GOT3 (cell line): ENCODE measurements at regions not wholly inside any gene's neighbourhood (a gene's known extent, or its start where the extent isn't known, plus 50 kb on each side); places are given as distances from the start of the nearest gene placed in this dataset.

Experiments used
- DNase-seq: peaks from one replicate; lab custom pipeline; 2025; ENCODE audit warnings: mixed read lengths; lab: John Stamatoyannopoulos, UW

DNA sequence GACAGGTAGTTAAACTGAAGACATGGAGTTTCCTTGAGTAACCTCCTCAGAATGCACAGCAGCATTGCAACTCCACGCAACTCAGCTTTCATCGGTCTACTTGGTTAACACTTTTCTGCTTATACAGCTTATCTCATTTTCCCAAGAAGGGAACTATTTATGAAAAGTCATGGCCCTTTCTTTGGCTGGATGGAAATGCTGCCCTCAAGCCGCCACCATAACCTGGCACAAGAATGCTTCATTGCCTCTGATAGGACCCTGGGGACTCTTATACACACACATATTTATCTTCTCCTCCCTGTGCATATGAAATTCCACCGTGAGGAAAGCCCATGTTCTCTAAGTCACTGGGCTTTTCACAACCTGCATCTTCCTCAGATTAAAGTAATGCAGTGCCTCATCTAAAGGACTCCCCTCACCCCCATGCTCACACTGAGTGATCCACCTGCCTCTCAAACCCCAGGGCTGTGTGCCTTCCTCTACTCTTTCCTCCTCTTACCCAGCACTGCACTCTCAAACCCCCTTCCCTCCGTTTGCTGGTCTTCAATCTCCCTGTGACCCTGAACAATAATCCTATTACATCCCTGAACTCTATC is 192.0 kb upstream of the HNRNPA3 start:
- no peak for DNase-seq

DNA sequence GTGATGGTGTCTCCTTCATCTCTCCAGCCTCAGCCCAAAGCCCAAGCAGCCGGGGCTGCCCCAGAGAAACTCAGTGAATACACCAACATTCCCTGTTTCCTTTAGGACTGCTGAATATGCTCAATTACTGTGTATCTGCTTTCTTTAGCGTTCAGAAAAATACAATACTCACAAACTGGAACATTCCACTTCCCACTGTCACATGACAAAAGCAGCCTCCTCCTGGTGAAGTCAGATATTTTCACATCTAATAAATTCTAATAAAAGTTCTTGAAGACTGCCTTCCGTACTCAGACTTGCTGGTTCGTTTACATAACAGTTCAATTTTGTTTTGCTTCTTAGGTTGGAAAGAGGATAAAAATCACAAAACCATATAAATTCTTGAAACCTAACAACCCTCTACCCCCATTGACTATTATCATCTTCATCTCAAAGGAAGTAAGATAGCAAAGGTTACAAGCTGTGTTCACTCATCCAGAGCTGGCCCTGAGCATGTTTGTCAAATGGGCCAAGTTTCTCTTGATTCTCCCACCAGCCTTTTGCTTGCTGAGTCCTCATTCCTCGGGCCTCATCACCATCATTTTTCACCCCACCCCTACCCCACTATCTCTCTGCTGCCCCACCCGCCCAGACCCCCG is 190.8 kb upstream of the HNRNPA3 start:
- DNase-seq = no peak

DNA sequence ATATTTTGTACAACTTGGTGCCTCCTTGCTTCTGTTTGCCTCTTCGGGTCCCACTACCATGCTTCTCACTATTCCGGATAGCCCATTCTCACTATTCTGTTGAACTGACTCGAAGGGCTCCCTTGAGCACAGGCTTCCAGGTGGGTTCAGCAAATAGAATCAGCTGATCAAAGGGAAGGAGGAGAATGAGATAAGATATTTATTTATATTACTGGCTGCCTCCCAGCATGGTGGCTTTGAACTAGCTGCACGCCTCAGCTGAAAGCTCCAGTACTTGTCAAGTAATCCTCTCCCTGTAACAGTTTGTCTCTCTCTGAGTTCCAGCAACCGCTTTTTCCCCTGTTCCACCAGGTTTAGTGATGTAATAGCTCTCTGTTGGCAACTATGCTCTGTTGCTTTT is 187.8 kb upstream of the HNRNPA3 start:
- DNase-seq = no peak

DNA sequence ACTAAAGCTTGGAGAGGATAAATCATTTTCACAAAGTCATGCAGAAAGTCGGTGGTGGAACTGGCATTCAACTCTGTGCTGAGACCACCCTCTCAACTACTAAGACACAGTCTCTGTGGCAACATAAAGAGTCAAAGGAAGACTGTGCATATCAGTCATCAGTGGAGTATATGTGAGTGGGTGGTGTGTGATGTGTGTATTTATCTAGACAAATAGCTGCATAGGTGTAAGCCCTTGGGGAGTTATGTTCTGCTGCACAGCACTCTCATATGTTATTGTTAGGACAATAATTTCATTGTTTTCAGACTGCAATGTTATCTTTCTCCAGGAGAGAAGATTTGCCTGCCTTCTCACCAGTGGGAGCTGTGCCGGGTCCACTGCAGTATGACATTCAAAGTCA is 186.3 kb upstream of the HNRNPA3 start:
- DNase-seq = no peak

DNA sequence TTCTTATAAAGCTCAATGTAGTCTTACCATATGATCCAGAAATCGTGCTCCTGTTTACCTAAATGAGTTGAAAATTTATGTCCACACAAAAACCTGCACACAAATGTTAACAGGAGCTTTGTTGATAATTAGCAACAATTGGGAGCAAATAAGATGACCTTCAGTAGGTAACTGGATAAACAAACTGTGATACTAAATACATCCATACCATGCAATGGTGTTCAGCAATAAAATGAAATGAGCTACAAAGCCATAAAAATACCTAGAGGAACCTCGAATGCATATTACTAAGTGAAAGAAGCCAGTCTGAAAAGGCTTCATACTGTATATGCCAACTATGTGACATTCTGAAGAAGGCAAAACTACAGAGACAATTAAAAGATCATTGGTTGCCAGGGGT is 185.6 kb upstream of the HNRNPA3 start:
- no peak for DNase-seq

DNA sequence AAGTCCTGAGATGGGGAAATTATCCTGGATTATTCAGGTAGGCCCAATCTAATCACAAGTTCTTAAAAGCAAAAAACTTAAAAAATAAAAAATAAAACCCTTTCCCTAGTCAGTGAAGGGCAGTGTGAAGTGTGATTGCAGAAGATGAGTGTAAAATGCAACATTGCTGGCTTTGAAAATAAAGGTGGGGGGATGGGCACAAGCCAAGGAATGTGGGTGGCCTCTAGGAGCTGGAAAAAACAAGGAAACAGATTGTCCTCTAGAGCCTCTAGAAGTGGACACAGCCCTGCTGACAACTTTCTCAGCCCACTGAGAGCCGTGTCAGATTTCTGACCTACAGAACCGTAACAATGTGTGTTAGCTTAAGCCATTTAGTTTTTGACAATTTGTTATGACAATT is 184.3 kb upstream of the HNRNPA3 start:
- no peak for DNase-seq

DNA sequence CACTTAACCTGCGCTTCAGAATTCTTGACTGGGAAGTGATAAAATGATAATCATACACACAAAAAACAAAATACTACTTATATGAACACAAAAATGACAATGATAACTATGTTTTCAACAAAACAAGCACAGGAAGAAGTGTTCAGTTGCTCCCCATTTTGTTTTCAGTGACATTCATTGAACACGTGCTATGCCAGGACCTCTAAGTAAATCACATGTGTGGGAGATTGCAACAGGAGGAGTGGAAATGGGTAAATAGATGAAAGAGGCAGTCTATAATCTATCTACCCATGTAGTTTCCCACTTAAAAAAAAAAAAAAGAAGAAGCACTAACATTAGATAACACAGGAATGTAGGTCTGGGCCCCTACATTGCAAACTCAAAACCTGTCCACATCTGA is 183.5 kb upstream of the HNRNPA3 start:
- no peak for DNase-seq

DNA sequence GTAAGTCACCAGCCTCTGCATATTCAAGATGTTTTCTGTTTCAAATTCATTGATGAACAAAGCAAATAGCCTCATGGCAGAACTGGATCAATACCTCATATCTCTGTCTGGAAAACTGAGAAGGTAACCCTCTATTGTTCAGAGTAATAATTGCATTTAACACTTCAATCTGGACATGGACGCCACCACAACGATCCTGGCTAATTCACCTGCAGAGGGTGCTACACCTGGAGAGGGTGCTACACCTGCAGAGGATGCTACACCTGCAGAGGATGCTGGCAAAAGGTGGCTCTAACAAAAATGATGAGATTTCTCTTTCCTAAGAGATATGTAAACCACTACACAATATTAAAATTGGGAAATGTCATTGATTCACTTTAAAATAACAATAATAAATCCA is 183.1 kb upstream of the HNRNPA3 start:
- no peak for DNase-seq

DNA sequence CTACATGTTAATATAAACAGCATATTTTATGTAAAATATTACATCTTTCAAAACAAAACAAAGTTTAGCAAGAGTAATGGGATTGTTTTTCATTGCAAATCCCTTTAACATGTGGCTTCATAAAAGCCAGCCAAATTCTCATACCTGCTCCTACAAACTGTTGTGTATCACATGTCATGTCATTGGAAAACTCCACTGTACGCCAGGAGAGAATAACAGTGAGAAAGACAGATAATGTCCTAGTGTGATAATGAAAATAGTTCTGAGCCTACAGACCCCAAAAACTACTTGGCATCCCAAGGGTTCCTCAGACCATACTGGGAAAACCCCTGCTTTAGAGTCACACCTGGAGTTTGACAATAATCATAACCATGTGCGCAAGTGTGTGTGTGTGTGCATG is 182.7 kb upstream of the HNRNPA3 start:
- no peak for DNase-seq

DNA sequence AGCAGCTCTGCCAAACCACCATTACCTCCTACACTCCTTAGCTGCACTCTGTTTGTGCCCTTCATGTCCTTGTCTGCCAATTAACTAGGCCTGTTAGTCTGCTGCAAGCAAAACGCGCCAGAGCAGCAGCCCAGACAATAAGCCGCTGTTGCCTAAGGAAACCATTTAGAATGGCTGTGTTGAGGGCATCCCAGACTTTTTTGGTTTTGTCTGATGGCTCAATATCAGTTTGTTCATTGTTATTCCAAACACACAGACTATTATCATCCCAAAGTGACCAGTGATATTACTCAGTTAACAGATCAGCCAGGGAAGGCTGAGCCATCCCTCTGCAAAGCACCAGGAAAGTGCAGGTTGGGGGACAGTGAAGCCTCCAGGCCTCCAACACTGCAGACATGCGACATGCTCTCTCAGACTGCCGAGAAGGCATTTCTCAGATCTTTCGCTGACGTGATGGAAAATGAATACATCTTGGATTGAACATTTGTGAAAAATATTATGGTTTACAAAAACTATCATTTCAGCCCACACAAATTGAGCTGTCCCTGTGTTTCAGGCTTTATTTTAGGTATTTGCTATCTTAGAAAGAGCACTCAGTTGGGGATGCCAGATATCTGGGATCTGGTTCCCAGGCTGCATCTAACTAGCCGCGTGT is 182.0 kb upstream of the HNRNPA3 start:
- no peak for DNase-seq

DNA sequence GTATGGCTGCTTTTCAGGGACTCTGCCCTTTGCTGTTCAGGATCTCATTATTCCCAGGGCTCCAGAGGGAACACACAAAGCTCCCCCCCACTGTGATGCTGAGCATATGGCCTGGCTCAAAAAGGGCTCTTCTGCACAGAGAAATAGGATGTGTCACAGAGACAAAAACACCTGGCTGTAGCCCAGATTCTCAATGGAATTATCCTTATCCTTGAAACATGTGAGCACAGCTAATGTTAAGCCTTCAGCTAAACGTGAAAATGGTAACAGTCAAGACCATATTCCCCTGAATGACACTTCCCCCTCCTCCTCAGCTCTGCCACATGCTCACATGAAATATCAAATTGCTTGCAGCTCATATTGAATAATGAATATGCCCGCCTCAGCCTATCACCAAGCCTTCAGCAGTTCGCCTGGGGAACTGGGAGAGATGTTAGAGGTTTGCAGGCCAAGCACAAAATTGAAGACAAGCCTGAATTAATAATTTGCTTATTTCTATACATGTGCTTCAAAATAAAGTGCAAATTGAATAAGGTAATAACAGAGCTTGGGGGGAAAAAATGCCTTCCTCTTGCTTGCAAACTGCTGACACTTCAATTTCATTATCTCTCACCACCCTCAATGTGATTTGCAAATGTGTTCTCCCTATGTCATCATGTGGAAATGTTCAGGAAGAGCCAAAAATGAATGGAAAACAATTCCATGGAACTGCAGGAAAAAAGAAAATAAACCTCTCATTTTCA is 181.0 kb upstream of the HNRNPA3 start:
- no peak for DNase-seq

DNA sequence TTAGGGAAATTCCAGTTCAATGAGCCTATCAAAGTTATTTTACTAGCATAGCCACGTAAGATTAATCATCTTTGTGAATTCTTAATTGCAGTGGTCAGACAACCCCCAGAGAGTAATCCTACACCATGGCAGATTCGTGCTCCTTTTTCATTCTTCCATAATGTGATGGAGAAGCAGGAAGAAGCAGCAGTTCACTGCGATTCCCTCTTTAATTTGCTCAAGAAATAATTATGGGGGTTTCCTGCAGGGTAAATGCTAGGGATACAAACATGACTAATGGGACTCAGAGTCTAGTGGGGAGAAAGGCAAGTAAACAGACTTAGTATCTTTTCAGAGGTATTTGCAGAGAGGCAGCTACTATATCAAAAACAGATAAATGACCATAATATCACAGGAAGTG is 175.8 kb upstream of the HNRNPA3 start:
- DNase-seq = no peak

DNA sequence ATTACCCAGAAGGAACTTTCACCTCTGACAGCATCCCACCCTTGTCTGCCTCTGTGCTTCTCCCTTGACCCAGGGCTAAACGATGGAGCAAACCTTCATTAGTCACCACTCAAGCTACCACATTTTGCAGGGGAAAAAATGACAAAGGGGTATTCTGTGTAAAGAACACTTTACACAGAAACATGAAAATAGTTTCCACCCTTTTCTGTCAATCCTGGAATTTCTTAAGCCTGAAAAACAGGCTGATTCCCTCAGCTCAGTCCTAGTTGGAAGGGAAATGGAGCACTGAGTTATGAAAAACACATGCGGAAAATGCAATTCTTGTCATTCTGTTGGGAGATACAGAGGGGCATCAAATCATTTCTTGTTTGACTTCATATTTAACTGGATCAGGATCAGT is 175.0 kb upstream of the HNRNPA3 start:
- no peak for DNase-seq

DNA sequence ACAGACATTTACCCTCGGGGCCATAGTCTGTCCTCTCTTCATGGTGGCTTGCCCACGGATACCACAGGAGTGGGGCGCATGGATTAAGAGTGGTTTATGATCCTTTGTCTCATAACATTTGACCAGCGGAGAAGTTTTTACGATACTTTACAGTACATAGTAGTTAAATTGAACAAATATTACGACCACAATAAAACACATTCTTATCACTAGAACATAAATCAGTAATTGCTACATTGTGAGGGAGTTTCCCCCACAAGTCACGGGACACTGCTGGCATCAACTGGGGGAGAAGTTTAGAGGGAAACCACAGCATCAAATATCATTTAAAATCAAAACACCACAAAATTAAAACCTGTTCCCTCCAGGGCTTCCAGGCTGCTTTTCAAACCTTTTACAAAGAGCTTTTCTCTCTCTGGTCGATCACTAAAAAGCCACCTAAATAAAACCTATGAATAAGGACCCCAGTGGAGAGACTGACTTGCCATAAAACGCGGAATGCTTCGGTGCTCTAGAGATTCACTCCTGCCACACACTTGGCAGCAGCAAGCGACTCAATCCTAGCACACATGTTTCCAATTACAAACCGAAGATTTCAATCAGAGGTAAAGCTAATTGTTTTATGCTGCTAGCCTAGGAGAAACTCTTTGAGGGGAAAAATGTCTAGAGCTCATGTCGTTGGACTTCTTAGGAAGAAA is 173.7 kb upstream of the HNRNPA3 start:
- no peak for DNase-seq

DNA sequence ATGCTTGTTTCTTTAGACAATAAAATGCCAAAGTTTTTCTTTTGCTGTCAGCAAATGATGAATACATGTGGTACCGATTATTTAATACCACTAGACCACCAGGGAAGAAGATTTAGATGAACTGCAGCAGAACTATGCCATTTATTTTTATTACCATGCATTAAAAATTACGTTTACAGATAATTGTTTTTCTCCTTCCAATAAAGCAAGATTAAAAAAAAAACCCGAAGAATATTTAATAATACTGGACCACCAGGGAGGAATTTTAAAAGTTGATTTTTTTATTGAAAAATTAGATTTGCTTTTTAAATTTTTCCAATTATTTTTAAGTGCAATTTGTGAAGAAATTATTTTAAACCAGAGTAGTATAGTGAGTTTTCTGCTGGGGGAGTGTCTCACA is 170.3 kb upstream of the HNRNPA3 start:
- DNase-seq = no peak

DNA sequence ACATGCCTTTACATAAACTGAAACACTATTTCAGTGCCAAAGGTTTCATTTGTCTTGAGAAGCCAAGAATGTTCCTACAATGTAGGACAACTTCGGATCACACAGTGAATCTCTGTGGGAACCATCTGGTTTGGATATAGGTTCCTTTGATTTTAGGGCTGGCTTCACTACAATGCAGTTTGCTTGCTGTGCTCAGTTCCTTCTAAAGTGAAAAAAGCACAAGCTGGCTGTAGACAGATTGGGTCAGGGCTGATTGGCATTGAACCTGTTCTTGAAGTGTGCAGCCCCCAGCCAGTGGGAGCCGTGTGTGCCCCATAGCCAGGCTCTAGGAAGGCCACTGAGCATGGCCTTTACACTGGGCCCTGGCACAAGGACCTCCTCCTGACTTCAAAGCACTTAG is 167.9 kb upstream of the HNRNPA3 start:
- no peak for DNase-seq

DNA sequence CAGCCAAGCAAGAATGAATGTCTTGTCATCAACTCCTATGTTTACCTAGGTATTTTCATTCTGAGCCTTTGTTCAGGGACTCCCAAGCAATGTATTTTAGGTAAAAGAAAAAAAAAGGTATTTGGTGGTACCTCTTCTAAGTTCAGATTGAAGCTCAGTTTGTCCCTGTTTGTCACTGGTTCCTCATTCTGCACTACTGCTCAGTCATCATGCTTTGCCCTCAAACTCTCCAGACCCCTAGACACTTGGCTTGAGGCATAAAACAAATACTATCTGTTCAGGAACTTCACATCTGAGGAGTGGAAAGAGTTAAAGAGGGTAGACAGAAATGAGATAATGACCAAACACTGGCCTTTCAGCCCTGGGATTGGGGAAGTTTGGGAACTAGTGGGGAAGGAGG is 163.6 kb upstream of the HNRNPA3 start:
- no peak for DNase-seq

DNA sequence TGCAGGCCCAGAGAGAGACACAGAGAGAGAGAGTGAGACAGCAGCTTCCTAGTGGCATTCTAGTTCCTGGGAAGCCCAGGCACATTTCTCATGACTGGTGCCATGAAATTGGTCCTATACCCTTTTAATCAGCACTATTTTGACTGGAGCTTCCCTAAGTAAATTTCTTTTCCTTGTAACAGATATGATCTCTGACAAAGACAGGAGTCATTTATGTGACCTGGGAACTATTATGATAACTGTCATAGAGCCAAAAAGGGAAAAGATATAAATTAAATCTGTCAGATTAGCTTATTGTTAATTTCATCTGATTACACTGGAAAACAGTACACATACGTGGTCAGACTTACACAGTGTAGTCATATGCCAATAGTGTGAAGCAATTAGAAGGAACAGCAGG is 161.3 kb upstream of the HNRNPA3 start:
- DNase-seq = no peak

DNA sequence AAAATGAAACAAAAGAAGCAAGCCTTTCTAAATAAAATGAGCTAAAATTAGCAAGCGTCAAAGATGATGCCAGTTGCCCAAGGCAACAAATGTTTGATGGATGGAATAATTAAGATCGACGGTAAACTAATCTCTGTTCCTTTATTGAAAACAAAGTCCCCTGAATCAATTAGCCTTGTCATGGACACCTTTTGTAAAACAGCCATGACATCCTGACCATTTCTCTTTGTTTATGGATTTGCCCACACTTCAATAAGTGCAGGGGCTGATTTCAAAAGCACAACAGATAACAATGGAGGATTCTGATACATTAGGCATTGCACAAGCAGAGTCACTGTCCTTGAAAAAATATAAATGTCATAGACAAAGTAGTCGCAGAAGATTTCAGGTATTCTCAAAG is 160.1 kb upstream of the HNRNPA3 start:
- DNase-seq = no peak

DNA sequence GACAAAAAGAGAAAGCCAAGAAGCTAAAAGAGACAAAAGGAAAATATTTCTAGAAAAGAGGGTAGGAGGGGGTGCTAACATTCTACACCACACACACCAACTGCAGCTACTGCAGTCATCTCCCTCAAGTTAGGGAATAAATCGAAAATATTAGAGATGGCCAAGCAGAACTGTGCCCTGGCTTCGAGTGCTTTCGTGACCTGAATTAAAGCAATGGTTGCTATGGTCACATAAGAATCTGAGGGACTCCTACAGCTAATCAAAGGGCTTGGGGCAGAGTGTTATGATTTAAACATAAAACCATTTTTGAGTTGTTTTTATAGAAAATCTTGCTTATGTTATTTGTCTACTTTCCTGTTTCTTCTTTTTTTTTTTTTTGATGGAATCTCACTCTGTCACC is 159.6 kb upstream of the HNRNPA3 start:
- no peak for DNase-seq

DNA sequence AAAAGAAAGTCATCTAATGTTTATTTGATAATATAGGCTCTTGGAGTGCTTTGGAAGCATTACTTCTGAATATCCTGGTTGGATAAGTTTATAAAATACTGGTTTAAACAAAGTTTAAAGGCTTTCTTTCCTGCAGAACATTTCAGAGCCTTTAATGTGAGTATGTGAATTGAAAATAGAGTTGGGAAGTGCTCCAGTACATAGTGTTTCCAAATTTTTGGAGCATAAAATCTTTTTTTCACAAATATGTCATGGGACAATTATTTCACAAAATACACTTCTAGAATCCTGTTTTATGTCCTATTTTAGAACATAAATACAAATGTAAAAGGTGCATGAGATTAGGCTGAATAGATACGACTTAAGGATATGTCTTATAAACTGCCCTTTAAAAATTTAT is 158.9 kb upstream of the HNRNPA3 start:
- no peak for DNase-seq

DNA sequence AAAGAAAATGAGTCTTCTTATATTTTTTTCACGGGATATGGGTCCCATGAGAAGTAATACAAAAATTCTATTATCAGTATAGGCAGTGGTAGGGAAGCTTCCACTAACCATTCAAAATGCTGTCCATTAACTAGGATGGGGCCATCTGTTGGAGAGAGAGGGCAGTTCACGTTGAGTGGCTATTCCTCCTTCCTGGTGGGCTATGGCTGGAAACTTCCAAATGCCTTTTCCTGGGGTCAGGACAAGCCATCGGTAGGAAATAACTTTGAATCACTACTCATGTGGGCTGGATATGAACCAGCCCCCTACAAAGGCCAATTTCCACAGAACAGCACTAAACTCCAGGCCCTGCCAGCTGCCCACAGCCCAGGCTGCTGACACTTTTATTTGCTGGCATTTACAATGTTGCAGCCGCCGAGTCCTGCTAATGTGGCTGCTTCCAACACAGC is 156.1 kb upstream of the HNRNPA3 start:
- no peak for DNase-seq
